ENCODE measurements at regions not wholly inside any gene's neighbourhood (a gene's known extent, or its start where the extent isn't known, plus 50 kb on each side); places are given as distances from the start of the nearest gene placed in this dataset.

DNA sequence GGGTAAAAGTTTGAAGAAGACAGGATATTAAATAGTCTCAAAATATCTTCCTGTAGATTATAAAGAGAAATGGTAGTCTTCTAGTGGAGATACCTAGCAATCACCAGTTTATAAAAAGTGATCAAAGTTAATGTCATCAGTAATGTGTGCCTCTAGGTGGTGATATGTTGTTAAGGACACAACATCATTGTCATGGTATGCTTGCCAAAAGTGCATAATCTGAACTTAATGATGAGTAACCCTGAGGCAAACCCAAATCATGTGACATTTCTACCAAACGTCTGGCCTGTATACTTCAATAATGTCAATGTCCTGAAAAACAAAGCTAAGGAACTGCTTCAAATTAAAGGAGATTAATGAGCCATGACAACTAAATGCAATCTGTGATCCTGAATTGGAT lies 214.7 kb downstream of the PHLDA1 start:
- no peaks in the 10 kb centered on the region for H3K36me3 ChIP-seq (ENCODE audit: control insufficient read depth in 2 of 2, insufficient read depth in 1 of 2, low read length in 2 of 2)
- no peaks in the 10 kb centered on the region for H3K4me1 ChIP-seq (ENCODE audit: control insufficient read depth, insufficient read depth, low read length)
- no peak overlapping the region for H3K27ac ChIP-seq (ENCODE audit: extremely low read depth, low read depth, low read length)
- CTCF ChIA-PET = interaction anchor here (0.7 to 2.4 kb wide), 6 partner anchors 12 to 290 kb away, joined by 3 to 6 read pairs (median 4); partner anchors contain the start of gene PHLDA1
- H3K9me3 ChIP-seq (ENCODE audit: control insufficient read depth, insufficient read depth, low read depth, low read length) = no peaks in the 10 kb centered on the region
- H3K4me3 ChIP-seq (ENCODE audit: low read depth, low read length) = no peak overlapping the region
- POLR2A ChIA-PET = no interaction called here
- TF ChIP-seq HOXA7 (CRISPR knock-in tag; IDR thresholded peaks at IDR 0.05; ENCODE audit: borderline replicate concordance) (no peak), KLF9 (tag by site-specific recombination; IDR thresholded peaks at IDR 0.05; ENCODE audit: low read depth) (no peak), ZNF223 (tag by site-specific recombination; IDR thresholded peaks at IDR 0.05) (no peak), YY1 (tag by site-specific recombination; IDR thresholded peaks at IDR 0.05) (no peak), KLF16 (tag by site-specific recombination; IDR thresholded peaks at IDR 0.05) (no peak), PRDM2 (tag by site-specific recombination; IDR thresholded peaks at IDR 0.05; ENCODE audit: borderline replicate concordance) (no peak), ZNF707 (tag by site-specific recombination; IDR thresholded peaks at IDR 0.05) (no peak), ZNF311 (tag by site-specific recombination; IDR thresholded peaks at IDR 0.05; ENCODE audit: borderline replicate concordance) (no peak), ZNF830 (tag by site-specific recombination; IDR thresholded peaks at IDR 0.05; ENCODE audit: low read depth) (no peak), ZNF112 (tag by site-specific recombination; IDR thresholded peaks at IDR 0.05) (no peak), ZNF239 (tag by site-specific recombination; IDR thresholded peaks at IDR 0.05) (no peak), ZNF624 (tag by site-specific recombination; IDR thresholded peaks at IDR 0.05) (no peak), IKZF3 (tag by site-specific recombination; IDR thresholded peaks at IDR 0.05) (no peak), ZBTB44 (tag by site-specific recombination; IDR thresholded peaks at IDR 0.05) (no peak), ZNF768 (tag by site-specific recombination; IDR thresholded peaks at IDR 0.05) (no peak), SCRT1 (tag by site-specific recombination; IDR thresholded peaks at IDR 0.05; ENCODE audit: borderline replicate concordance) (no peak)
- TF ChIP-seq, protein P1, sequence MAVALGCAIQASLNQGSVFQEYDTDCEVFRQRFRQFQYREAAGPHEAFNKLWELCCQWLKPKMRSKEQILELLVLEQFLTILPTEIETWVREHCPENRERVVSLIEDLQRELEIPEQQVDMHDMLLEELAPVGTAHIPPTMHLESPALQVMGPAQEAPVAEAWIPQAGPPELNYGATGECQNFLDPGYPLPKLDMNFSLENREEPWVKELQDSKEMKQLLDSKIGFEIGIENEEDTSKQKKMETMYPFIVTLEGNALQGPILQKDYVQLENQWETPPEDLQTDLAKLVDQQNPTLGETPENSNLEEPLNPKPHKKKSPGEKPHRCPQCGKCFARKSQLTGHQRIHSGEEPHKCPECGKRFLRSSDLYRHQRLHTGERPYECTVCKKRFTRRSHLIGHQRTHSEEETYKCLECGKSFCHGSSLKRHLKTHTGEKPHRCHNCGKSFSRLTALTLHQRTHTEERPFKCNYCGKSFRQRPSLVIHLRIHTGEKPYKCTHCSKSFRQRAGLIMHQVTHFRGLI (tag by site-specific recombination; IDR thresholded peaks at IDR 0.05) = no peak

GRCh38 chr12:75815756-75816155 lies 215.8 kb downstream of the PHLDA1 start:
- no peak overlapping the region for H3K27ac ChIP-seq (ENCODE audit: extremely low read depth, low read depth, low read length)
- H3K4me1 ChIP-seq (ENCODE audit: control insufficient read depth, insufficient read depth, low read length) = no peaks in the 10 kb centered on the region
- H3K36me3 ChIP-seq (ENCODE audit: control insufficient read depth in 2 of 2, insufficient read depth in 1 of 2, low read length in 2 of 2) = no peaks in the 10 kb centered on the region
- no peak overlapping the region for H3K4me3 ChIP-seq (ENCODE audit: low read depth, low read length)
- no peaks in the 10 kb centered on the region for H3K9me3 ChIP-seq (ENCODE audit: control insufficient read depth, insufficient read depth, low read depth, low read length)
- ChIA-PET POLR2A (no interaction called here), CTCF (interaction anchor here (1.2 to 2.4 kb wide), 2 partner anchors 40 to 215 kb away, joined by 3 to 6 read pairs; partner anchors contain the start of gene PHLDA1)
- TF ChIP-seq HOXC10 (CRISPR knock-in tag; IDR thresholded peaks at IDR 0.05) (no peak), ZNF18 (tag by site-specific recombination; IDR thresholded peaks at IDR 0.05) (no peak), SP2 (tag by site-specific recombination; IDR thresholded peaks at IDR 0.05) (no peak), ZNF155 (tag by site-specific recombination; IDR thresholded peaks at IDR 0.05) (no peak), ZNF398 (tag by site-specific recombination; IDR thresholded peaks at IDR 0.05) (no peak)
- TF ChIP-seq, protein P2, sequence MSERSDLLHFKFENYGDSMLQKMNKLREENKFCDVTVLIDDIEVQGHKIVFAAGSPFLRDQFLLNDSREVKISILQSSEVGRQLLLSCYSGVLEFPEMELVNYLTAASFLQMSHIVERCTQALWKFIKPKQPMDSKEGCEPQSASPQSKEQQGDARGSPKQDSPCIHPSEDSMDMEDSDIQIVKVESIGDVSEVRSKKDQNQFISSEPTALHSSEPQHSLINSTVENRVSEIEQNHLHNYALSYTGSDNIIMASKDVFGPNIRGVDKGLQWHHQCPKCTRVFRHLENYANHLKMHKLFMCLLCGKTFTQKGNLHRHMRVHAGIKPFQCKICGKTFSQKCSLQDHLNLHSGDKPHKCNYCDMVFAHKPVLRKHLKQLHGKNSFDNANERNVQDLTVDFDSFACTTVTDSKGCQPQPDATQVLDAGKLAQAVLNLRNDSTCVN (tag by site-specific recombination; optimal IDR thresholded peaks at IDR 0.05) = no peak
